WI38 (cell line): ENCODE measurements at regions not wholly inside any gene's neighbourhood (a gene's known extent, or its start where the extent isn't known, plus 50 kb on each side); places are given as distances from the start of the nearest gene placed in this dataset.

Experiments used
- H3K4me3 ChIP-seq: 2 replicates; pipeline ENCODE4 v1.5.1; 2011; ENCODE audit warnings: low read depth, mild to moderate bottlenecking, control low read depth, low read length
- TF ChIP-seq, protein P1 (sequence below): IDR thresholded peaks from 2 replicates; pipeline ENCODE4 v1.5.1; 2012; ENCODE audit warnings: low read depth, mild to moderate bottlenecking, control low read depth, low read length

DNA sequence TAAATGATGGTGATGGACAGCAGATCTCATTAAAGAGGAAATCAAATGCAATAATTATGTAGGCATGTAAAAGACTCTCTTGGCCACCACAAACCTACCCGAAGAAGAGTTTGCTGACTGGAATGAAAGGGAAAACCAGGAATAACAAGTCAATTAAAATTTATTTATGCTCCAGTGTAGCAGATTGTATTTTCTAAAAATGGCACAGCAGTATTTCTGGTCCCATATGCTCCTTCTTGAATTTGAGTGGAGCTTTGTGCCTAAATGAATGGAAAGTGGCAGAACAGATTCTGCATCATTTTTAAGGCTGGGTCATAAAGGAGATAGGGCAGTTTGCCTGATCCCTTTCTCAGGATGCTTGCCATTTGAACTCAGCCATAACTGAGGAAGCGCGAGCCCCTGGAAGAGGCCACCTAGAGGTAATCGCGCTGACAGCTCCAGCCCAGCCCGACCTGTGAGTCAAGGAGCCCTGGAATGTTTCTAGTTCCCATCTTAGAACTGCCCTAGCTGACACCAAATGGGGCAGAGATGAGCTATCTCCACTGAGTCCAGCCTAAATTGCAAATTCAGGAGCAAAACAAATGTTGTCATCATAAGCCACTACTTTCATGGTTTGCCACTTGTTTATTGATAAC, 229.2 kb upstream of the TMTC1 start:
- TF ChIP-seq, protein P1, sequence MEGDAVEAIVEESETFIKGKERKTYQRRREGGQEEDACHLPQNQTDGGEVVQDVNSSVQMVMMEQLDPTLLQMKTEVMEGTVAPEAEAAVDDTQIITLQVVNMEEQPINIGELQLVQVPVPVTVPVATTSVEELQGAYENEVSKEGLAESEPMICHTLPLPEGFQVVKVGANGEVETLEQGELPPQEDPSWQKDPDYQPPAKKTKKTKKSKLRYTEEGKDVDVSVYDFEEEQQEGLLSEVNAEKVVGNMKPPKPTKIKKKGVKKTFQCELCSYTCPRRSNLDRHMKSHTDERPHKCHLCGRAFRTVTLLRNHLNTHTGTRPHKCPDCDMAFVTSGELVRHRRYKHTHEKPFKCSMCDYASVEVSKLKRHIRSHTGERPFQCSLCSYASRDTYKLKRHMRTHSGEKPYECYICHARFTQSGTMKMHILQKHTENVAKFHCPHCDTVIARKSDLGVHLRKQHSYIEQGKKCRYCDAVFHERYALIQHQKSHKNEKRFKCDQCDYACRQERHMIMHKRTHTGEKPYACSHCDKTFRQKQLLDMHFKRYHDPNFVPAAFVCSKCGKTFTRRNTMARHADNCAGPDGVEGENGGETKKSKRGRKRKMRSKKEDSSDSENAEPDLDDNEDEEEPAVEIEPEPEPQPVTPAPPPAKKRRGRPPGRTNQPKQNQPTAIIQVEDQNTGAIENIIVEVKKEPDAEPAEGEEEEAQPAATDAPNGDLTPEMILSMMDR = no peak
- no peak overlapping the region for H3K4me3 ChIP-seq

- TF ChIP-seq, protein P1 = no peak
- H3K4me3 ChIP-seq = no peak overlapping the region
These were observed 226.6 kb upstream of the TMTC1 start for GRCh38 chr12:30010071-30011052.

DNA sequence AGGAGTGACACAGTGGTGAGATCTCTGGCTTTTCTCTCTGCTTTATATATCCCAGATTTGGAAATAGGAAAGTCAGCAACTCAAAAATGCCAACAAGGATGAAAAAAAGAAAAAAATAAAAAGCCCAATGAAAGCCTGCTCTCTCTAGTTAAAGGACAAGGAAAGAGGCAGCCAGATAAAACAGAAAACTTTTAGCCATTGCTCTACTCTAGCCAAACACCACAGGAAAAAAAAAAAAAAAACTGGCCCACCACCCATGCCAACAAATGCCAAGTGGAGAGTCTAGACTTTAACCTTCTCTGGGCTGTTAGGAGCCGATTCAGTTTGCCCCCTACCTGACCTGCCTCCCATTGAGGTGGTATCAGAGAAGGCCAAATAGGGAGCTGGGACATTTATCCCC, 222.3 kb upstream of the TMTC1 start:
- TF ChIP-seq, protein P1 = no peak
- H3K4me3 ChIP-seq = no peak overlapping the region

DNA sequence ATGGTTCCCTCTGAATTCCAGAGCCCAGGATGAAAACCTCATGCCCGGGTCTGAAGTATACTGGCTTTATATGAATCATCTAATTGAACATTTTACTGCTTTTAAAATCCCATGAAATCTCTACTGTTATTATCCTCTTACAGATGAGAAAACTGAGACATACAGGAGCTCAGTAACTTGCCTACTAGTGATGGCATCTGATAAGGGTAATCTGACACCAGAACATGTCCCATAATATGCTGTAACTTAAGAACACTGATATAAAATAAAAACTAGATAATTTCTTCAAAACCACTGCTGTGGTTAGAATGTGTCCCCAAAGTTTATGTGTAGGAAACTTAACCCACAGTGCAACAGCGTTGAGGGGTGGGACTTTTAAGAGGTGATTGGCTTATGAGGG, 219.6 kb upstream of the TMTC1 start:
- no peak overlapping the region for H3K4me3 ChIP-seq
- TF ChIP-seq, protein P1 = no peak

GRCh38 chr12:30002677-30003076, 218.9 kb upstream of the TMTC1 start:
- no peak overlapping the region for H3K4me3 ChIP-seq
- TF ChIP-seq, protein P1 = no peak

DNA sequence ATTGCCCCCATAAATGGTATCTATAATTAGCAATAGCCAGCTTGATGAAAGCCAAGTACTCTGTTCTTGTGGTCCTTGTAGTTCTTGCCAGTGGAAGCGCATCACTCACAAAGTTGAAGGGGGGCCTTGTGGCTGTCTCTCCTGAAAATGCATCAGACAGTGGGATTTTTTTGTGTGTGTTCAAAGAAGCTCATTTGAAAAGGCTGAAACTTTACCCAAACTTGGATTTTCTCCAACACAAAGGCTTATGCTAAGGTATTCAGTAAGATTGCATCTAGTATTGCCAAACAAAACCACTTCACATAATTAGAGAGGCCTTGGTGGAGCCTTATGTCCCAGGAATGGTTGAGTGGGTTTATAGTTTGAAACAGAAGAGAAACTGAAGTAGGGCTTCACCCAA, 216.7 kb upstream of the TMTC1 start:
- H3K4me3 ChIP-seq = no peak overlapping the region
- TF ChIP-seq, protein P1 = no peak

DNA sequence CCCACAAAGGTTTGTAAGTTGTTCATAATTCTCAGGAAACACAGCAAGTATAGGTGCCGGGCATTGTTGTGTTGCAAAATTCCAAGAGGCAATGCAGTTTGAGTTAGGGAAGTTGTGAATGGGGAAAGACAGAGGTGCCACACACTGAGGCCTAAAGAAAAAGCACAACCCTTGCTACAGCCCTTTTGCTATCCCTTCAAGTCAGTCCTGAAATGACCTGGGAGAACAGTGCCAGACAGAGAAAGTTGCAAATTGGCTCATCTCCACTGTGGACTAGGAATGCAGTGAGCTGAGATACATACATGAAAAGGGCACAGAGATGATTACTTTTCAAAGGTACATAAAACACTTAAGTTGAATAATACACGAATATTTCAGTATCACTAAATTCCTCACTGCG, 213.3 kb upstream of the TMTC1 start:
- TF ChIP-seq, protein P1 = no peak
- no peak overlapping the region for H3K4me3 ChIP-seq
